Amniotic stem cell (primary cell): ENCODE measurements at regions not wholly inside any gene's neighbourhood (a gene's known extent, or its start where the extent isn't known, plus 50 kb on each side); places are given as distances from the start of the nearest gene placed in this dataset.

Experiments used
- DNase-seq: peaks from one replicate; lab custom pipeline; 2025; lab: John Stamatoyannopoulos, UW

- no peak for DNase-seq
Measured at GRCh38 chr14:44712024-44712815, 205.1 kb upstream of the FSCB start.

GRCh38 chr14:44701563-44702263 lies 194.6 kb upstream of the FSCB start:
- no peak for DNase-seq

GRCh38 chr14:44700694-44701093 lies 193.6 kb upstream of the FSCB start:
- no peak for DNase-seq

- no peak for DNase-seq
Measured at GRCh38 chr14:44700184-44700583, 193.1 kb upstream of the FSCB start.

- DNase-seq, result no peak
Measured at GRCh38 chr14:44699391-44699790, 192.3 kb upstream of the FSCB start.

- no peak for DNase-seq
Measured at GRCh38 chr14:44669496-44669895, 162.4 kb upstream of the FSCB start.

- no peak for DNase-seq
Measured at GRCh38 chr14:44663136-44663535, 156.1 kb upstream of the FSCB start.

GRCh38 chr14:44662250-44662891 lies 155.3 kb upstream of the FSCB start:
- DNase-seq, result no peak

GRCh38 chr14:44658389-44658696 lies 151.3 kb upstream of the FSCB start:
- no peak for DNase-seq

GRCh38 chr14:44657696-44658388 lies 150.8 kb upstream of the FSCB start:
- no peak for DNase-seq

- no peak for DNase-seq
Measured at GRCh38 chr14:44657203-44657602, 150.1 kb upstream of the FSCB start.

- DNase-seq, result no peak
Measured at GRCh38 chr14:44654591-44654990, 147.5 kb upstream of the FSCB start.

GRCh38 chr14:44653641-44654040 lies 146.6 kb upstream of the FSCB start:
- DNase-seq, result no peak

- DNase-seq, result no peak
Measured at GRCh38 chr14:44652640-44653039, 145.6 kb upstream of the FSCB start.

GRCh38 chr14:44649061-44649460 lies 142.0 kb upstream of the FSCB start:
- no peak for DNase-seq

GRCh38 chr14:44640416-44640815 lies 133.3 kb upstream of the FSCB start:
- no peak for DNase-seq

GRCh38 chr14:44639781-44640385 lies 132.8 kb upstream of the FSCB start:
- no peak for DNase-seq

GRCh38 chr14:44634692-44635091 lies 127.6 kb upstream of the FSCB start:
- DNase-seq, result no peak

- DNase-seq, result no peak
Measured at GRCh38 chr14:44626423-44626822, 119.3 kb upstream of the FSCB start.

GRCh38 chr14:44625098-44625497 lies 118.0 kb upstream of the FSCB start:
- no peak for DNase-seq

GRCh38 chr14:44620121-44621019 lies 113.3 kb upstream of the FSCB start:
- DNase-seq, result no peak
